ENCODE measurements at regions not wholly inside any gene's neighbourhood (a gene's known extent, or its start where the extent isn't known, plus 50 kb on each side); places are given as distances from the start of the nearest gene placed in this dataset.

DNA sequence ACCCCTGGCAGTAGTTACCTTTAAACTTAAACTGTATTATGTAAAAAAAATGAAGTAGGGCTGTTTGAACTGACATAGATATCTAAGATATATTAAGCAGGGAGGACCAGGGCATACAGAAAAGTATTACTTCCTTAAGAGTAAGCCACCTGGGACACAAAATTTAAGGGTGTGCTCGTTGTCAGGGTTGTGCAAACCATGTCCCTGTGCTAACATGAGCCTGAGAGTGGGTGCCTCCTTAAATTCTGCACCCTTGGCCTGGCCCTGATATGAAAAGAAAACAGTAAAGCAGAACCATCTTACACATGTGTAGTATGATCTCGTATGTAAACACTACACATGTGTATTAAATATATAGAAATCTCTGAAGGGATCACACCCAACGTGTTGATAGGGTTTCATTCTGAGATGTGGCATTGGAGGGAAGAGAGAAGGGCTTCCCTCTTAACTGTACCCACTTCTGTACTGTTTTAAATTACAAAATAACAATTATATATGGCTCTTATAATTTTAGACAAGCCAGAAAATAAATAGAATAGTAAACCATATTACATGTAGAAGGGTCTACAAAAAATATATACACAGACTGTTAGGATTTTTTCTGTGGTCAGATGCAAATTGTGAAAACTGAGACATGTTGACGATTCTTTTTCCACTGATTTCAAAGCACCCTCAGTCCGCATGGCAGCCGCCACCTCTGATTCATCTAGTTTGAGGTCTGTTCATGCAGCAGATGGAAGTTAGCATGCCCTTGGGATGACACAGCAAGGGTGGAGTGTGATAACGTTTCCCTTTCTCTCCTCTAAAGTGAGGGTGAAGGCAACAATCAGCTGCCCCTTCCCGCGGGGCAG is 400.8 kb upstream of the PROK2 start:
- no peak for DNase-seq (ENCODE audit: low spot score)
- Histone ChIP-seq H3K4me3 (no peak overlapping the region), H3K4me1 (no peaks in the 10 kb centered on the region), H3K9me3 (no peaks in the 10 kb centered on the region), H3K27ac (no peak overlapping the region), H3K27me3 (no peaks in the 10 kb centered on the region), H3K36me3 (no peaks in the 10 kb centered on the region)
- TF ChIP-seq, protein P1, sequence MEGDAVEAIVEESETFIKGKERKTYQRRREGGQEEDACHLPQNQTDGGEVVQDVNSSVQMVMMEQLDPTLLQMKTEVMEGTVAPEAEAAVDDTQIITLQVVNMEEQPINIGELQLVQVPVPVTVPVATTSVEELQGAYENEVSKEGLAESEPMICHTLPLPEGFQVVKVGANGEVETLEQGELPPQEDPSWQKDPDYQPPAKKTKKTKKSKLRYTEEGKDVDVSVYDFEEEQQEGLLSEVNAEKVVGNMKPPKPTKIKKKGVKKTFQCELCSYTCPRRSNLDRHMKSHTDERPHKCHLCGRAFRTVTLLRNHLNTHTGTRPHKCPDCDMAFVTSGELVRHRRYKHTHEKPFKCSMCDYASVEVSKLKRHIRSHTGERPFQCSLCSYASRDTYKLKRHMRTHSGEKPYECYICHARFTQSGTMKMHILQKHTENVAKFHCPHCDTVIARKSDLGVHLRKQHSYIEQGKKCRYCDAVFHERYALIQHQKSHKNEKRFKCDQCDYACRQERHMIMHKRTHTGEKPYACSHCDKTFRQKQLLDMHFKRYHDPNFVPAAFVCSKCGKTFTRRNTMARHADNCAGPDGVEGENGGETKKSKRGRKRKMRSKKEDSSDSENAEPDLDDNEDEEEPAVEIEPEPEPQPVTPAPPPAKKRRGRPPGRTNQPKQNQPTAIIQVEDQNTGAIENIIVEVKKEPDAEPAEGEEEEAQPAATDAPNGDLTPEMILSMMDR (IDR thresholded peaks at IDR 0.05), result no peak

DNA sequence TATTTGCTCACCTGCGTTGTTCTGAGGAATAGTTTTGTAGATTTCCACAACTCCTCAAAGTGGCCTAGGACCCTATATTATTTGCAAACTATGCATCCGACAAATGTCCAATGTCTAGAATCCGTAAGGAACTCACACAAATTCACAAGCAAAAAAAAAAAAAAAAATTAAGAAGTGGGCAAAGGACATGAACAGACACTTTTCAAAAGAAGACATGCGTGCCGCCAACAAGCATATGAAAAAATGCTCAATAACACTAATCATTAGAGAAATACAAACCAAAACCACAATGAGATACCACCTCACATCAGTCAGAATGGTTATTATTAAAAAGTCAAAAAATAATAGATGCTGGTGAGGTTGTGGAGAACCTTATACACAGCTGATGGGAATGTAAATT is 398.5 kb upstream of the PROK2 start:
- Histone ChIP-seq H3K4me3 (no peak overlapping the region), H3K27me3 (no peaks in the 10 kb centered on the region), H3K4me1 (no peaks in the 10 kb centered on the region), H3K27ac (no peak overlapping the region), H3K36me3 (no peaks in the 10 kb centered on the region), H3K9me3 (no peaks in the 10 kb centered on the region)
- TF ChIP-seq, protein P1 (IDR thresholded peaks at IDR 0.05), result no peak
- no peak for DNase-seq (ENCODE audit: low spot score)

GRCh38 chr3:72182206-72182605 is 397.3 kb upstream of the PROK2 start:
- peaks cover 0 to 8% of the 10 kb centered on the region in 2 donors for H3K4me1 ChIP-seq
- H3K36me3 ChIP-seq, result no peaks in the 10 kb centered on the region
- no peaks in the 10 kb centered on the region for H3K27me3 ChIP-seq
- TF ChIP-seq, protein P1 (IDR thresholded peaks at IDR 0.05), result no peak
- H3K9me3 ChIP-seq, result no peaks in the 10 kb centered on the region
- no peak overlapping the region for H3K4me3 ChIP-seq
- DNase-seq (ENCODE audit: low spot score), result no peak
- H3K27ac ChIP-seq, result no peak overlapping the region

DNA sequence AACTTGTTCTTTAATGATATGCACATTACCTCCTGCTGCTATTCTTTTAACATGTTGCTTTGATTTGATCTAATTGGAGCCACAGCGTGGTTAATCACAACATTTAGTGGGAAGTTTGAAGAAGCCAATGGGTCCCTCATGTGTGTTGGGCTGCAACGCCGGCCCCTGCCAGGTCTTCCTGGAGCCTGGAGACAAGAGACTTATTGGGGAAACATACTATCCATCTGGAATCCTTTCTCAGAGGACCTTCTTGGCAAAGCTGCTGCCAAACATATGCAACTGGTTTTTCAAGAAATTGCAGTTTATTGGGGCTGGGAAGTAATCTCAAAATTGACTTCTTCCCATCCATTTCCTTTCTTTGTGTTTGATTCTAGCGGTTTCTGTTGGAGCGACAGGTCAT is 396.3 kb upstream of the PROK2 start:
- TF ChIP-seq, protein P1 (IDR thresholded peaks at IDR 0.05), result no peak
- Histone ChIP-seq H3K36me3 (no peaks in the 10 kb centered on the region), H3K9me3 (no peaks in the 10 kb centered on the region), H3K27me3 (no peaks in the 10 kb centered on the region), H3K27ac (no peak overlapping the region), H3K4me1 (peaks cover 0 to 14% of the 10 kb centered on the region in 2 donors), H3K4me3 (no peak overlapping the region)
- no peak for DNase-seq (ENCODE audit: low spot score)

- TF ChIP-seq, protein P1 (IDR thresholded peaks at IDR 0.05), result no peak
- no peaks in the 10 kb centered on the region for H3K36me3 ChIP-seq
- no peak overlapping the region for H3K27ac ChIP-seq
- no peak for DNase-seq (ENCODE audit: low spot score)
- no peaks in the 10 kb centered on the region for H3K27me3 ChIP-seq
- H3K9me3 ChIP-seq, result no peaks in the 10 kb centered on the region
- H3K4me3 ChIP-seq, result no peak overlapping the region
- H3K4me1 ChIP-seq, result peaks cover 0 to 14% of the 10 kb centered on the region in 2 donors
These were observed 395.5 kb upstream of the PROK2 start for GRCh38 chr3:72180405-72180804.

DNA sequence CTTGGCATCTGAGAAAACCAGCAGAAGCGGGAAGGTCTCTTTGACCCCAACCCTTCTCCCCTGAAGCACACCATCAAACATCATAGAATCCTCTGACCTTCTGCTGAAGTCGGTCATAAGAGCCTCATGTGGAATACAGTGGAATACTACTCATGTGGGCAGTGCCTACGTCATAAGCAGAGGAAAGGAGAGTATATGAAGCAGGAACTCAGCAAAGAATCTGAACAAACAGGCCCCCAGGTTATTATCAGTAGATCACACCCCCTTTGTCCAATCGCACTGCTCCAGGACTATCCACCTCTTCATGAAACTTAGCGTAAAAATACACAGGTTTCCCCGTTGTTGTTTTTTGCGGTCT is 394.1 kb upstream of the PROK2 start:
- H3K4me1 ChIP-seq, result peaks cover 0 to 14% of the 10 kb centered on the region in 2 donors
- no peak overlapping the region for H3K4me3 ChIP-seq
- no peaks in the 10 kb centered on the region for H3K9me3 ChIP-seq
- no peak overlapping the region for H3K27ac ChIP-seq
- H3K36me3 ChIP-seq, result no peaks in the 10 kb centered on the region
- no peaks in the 10 kb centered on the region for H3K27me3 ChIP-seq
- no peak for DNase-seq (ENCODE audit: low spot score)
- TF ChIP-seq, protein P1 (IDR thresholded peaks at IDR 0.05), result no peak

All from right atrium auricular region (tissue), 2 donors.